Vagina (tissue), 2 donors: ENCODE measurements at regions not wholly inside any gene's neighbourhood (a gene's known extent, or its start where the extent isn't known, plus 50 kb on each side); places are given as distances from the start of the nearest gene placed in this dataset.

Experiments
- CTCF ChIP-seq, 3 experiments: fragments of 450-650 bp in 2 of 3; fragments of 200-600 bp in 1 of 3; sonication (generic) in 1 of 3; IDR thresholded peaks; one replicate each; pipeline ENCODE4 v1.5.1; 2017 to 2019; ENCODE audit warnings: antibody characterized with exemption in 3 of 3, mild to moderate bottlenecking in 2 of 3, moderate library complexity in 2 of 3
- POLR2A ChIP-seq, 2 donors: fragments of 450-650 bp; IDR thresholded peaks; one replicate each; pipeline ENCODE4 v1.6.1; 2017; ENCODE audit warnings: antibody characterized with exemption in 2 of 2, mild to moderate bottlenecking in 2 of 2, moderate library complexity in 2 of 2
- POLR2AphosphoS5 ChIP-seq, 2 donors: sonication (generic); formaldehyde crosslinking; IDR thresholded peaks; one replicate each; pipeline ENCODE4 v1.9.0; 2017; ENCODE audit warnings: antibody characterized with exemption in 2 of 2, mild to moderate bottlenecking in 2 of 2, low read depth in 1 of 2; ENCODE audit not compliant: insufficient read depth in 1 of 2

DNA sequence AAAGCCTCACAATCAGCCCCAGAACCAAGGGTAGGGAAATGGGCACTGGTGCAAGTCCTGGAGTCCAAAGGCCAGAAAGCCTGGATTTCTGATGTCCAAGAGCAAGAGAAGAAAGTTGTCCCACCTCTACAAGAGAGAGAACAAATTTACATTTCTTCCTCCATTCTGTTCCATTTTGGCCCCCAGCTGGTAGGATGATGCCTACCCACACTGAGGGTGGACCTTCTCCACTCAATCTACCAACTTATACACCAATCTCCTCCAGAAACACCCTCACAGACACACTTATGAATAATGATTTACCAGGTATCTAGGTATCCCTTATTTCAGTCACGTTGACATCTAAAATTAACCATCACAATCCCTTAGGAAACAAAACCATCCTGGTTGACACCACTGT lies 367.8 kb upstream of the GRIA3 start:
- TF ChIP-seq POLR2A (IDR thresholded peaks at IDR 0.05) = no peak
- no peak for TF ChIP-seq POLR2AphosphoS5 (IDR thresholded peaks at IDR 0.05; ENCODE audit: insufficient read depth in 1 of 2, low read depth in 1 of 2)
- no peak for TF ChIP-seq CTCF (IDR thresholded peaks at IDR 0.05)
